OCI-LY3 (cell line): ENCODE measurements at regions not wholly inside any gene's neighbourhood (a gene's known extent, or its start where the extent isn't known, plus 50 kb on each side); places are given as distances from the start of the nearest gene placed in this dataset.

Experiments used
- EZH2phosphoT487 ChIP-seq: fragments of 200-600 bp; shearing (Covaris generic); IDR thresholded peaks from 2 replicates; pipeline ENCODE4 v1.6.1; 2018; ENCODE audit warnings: antibody characterized with exemption, mixed run types, low read depth
- TF ChIP-seq, protein P1 (sequence below): fragments of 200-600, 300-600 bp; sonication (generic); IDR thresholded peaks from 2 replicates; pipeline ENCODE4 v1.5.1; 2014; ENCODE audit warnings: antibody characterized with exemption, low read length, low read depth

GRCh38 chr2:57497489-57498096 is 549.0 kb upstream of the VRK2 start:
- TF ChIP-seq, protein P1, sequence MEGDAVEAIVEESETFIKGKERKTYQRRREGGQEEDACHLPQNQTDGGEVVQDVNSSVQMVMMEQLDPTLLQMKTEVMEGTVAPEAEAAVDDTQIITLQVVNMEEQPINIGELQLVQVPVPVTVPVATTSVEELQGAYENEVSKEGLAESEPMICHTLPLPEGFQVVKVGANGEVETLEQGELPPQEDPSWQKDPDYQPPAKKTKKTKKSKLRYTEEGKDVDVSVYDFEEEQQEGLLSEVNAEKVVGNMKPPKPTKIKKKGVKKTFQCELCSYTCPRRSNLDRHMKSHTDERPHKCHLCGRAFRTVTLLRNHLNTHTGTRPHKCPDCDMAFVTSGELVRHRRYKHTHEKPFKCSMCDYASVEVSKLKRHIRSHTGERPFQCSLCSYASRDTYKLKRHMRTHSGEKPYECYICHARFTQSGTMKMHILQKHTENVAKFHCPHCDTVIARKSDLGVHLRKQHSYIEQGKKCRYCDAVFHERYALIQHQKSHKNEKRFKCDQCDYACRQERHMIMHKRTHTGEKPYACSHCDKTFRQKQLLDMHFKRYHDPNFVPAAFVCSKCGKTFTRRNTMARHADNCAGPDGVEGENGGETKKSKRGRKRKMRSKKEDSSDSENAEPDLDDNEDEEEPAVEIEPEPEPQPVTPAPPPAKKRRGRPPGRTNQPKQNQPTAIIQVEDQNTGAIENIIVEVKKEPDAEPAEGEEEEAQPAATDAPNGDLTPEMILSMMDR: peak; percentile 96
- no peak for TF ChIP-seq EZH2phosphoT487
